ENCODE measurements at regions not wholly inside any gene's neighbourhood (a gene's known extent, or its start where the extent isn't known, plus 50 kb on each side); places are given as distances from the start of the nearest gene placed in this dataset.
"Not testable (repeated sequence)": the region's sequence is repeated elsewhere in the genome, so short reads cannot be mapped to it uniquely, and the experiment has no call there.

GRCh38 chrX:74218895-74219294 is 85.1 kb upstream of the ZCCHC13 start:
- Histone ChIP-seq H3K9me3 (ENCODE audit: control insufficient read depth, insufficient read depth, low read length) (no peaks in the 10 kb centered on the region), H3K9ac (ENCODE audit: low read depth, low read length) (no peak overlapping the region), H3K36me3 (ENCODE audit: insufficient read depth, low read length) (peaks cover 4% of the 10 kb centered on the region), H3K4me1 (ENCODE audit: insufficient read depth, low read length) (no peaks in the 10 kb centered on the region)

GRCh38 chrX:74216421-74216820 is 87.6 kb upstream of the ZCCHC13 start:
- peaks cover 9% of the 10 kb centered on the region for H3K36me3 ChIP-seq (ENCODE audit: insufficient read depth, low read length)
- no peaks in the 10 kb centered on the region for H3K4me1 ChIP-seq (ENCODE audit: insufficient read depth, low read length)
- no peaks in the 10 kb centered on the region; the same call in 1 of the 2 replicates for H3K9me3 ChIP-seq (ENCODE audit: control insufficient read depth, insufficient read depth, low read length)
- no peak overlapping the region for H3K9ac ChIP-seq (ENCODE audit: low read depth, low read length)

- H3K36me3 ChIP-seq (ENCODE audit: insufficient read depth, low read length) = peaks cover 5% of the 10 kb centered on the region
- H3K9me3 ChIP-seq (ENCODE audit: control insufficient read depth, insufficient read depth, low read length) = no peaks in the 10 kb centered on the region; the same call in 1 of the 2 replicates
- H3K4me1 ChIP-seq (ENCODE audit: insufficient read depth, low read length) = no peaks in the 10 kb centered on the region; the same call in 1 of the 2 replicates
- no peak overlapping the region for H3K9ac ChIP-seq (ENCODE audit: low read depth, low read length)
Measured at GRCh38 chrX:74211911-74212310, 92.1 kb upstream of the ZCCHC13 start.

GRCh38 chrX:74207539-74207938 is 96.4 kb upstream of the ZCCHC13 start:
- Histone ChIP-seq H3K9ac (ENCODE audit: low read depth, low read length) (no peak overlapping the region), H3K36me3 (ENCODE audit: insufficient read depth, low read length) (peaks cover 12% of the 10 kb centered on the region; the same call in 1 of the 2 replicates), H3K4me1 (ENCODE audit: insufficient read depth, low read length) (no peaks in the 10 kb centered on the region; the same call in 1 of the 2 replicates), H3K9me3 (ENCODE audit: control insufficient read depth, insufficient read depth, low read length) (no peaks in the 10 kb centered on the region; the same call in 1 of the 2 replicates)

GRCh38 chrX:74195605-74196004 is 108.4 kb upstream of the ZCCHC13 start:
- Histone ChIP-seq H3K9me3 (ENCODE audit: control insufficient read depth, insufficient read depth, low read length) (no peaks in the 10 kb centered on the region), H3K4me1 (ENCODE audit: insufficient read depth, low read length) (no peaks in the 10 kb centered on the region), H3K9ac (ENCODE audit: low read depth, low read length) (no peak overlapping the region), H3K36me3 (ENCODE audit: insufficient read depth, low read length) (no peaks in the 10 kb centered on the region)

GRCh38 chrX:74195120-74195519 is 108.9 kb upstream of the ZCCHC13 start:
- no peaks in the 10 kb centered on the region for H3K9me3 ChIP-seq (ENCODE audit: control insufficient read depth, insufficient read depth, low read length)
- H3K36me3 ChIP-seq (ENCODE audit: insufficient read depth, low read length) = no peaks in the 10 kb centered on the region
- no peaks in the 10 kb centered on the region for H3K4me1 ChIP-seq (ENCODE audit: insufficient read depth, low read length)
- no peak overlapping the region for H3K9ac ChIP-seq (ENCODE audit: low read depth, low read length)

- H3K9ac ChIP-seq (ENCODE audit: low read depth, low read length) = no peak overlapping the region
- H3K36me3 ChIP-seq (ENCODE audit: insufficient read depth, low read length) = no peaks in the 10 kb centered on the region
- no peaks in the 10 kb centered on the region for H3K4me1 ChIP-seq (ENCODE audit: insufficient read depth, low read length)
- H3K9me3 ChIP-seq (ENCODE audit: control insufficient read depth, insufficient read depth, low read length) = no peaks in the 10 kb centered on the region
Measured at GRCh38 chrX:74187211-74187610, 116.8 kb upstream of the ZCCHC13 start.

- peaks cover 16% of the 10 kb centered on the region for H3K4me1 ChIP-seq (ENCODE audit: insufficient read depth, low read length)
- not testable (repeated sequence) for H3K36me3 ChIP-seq (ENCODE audit: insufficient read depth, low read length); H3K9ac ChIP-seq (ENCODE audit: low read depth, low read length); H3K9me3 ChIP-seq (ENCODE audit: control insufficient read depth, insufficient read depth, low read length)
Measured at GRCh38 chrX:74183047-74183446, 120.9 kb upstream of the ZCCHC13 start.

- peaks cover 16% of the 10 kb centered on the region for H3K4me1 ChIP-seq (ENCODE audit: insufficient read depth, low read length)
- not testable (repeated sequence) for H3K9me3 ChIP-seq (ENCODE audit: control insufficient read depth, insufficient read depth, low read length); H3K9ac ChIP-seq (ENCODE audit: low read depth, low read length); H3K36me3 ChIP-seq (ENCODE audit: insufficient read depth, low read length)
Measured at GRCh38 chrX:74181976-74182375, 122.0 kb upstream of the ZCCHC13 start.

GRCh38 chrX:74180716-74181115 is 123.3 kb upstream of the ZCCHC13 start:
- Histone ChIP-seq H3K9me3 (ENCODE audit: control insufficient read depth, insufficient read depth, low read length) (peaks cover 3% of the 10 kb centered on the region; the same call in 1 of the 2 replicates), H3K9ac (ENCODE audit: low read depth, low read length) (no peak overlapping the region), H3K36me3 (ENCODE audit: insufficient read depth, low read length) (no peaks in the 10 kb centered on the region), H3K4me1 (ENCODE audit: insufficient read depth, low read length) (peaks cover 16% of the 10 kb centered on the region)

- Histone ChIP-seq H3K4me1 (ENCODE audit: insufficient read depth, low read length) (peaks cover 16% of the 10 kb centered on the region), H3K36me3 (ENCODE audit: insufficient read depth, low read length) (no peaks in the 10 kb centered on the region), H3K9ac (ENCODE audit: low read depth, low read length) (no peak overlapping the region), H3K9me3 (ENCODE audit: control insufficient read depth, insufficient read depth, low read length) (peaks cover 3% of the 10 kb centered on the region; the same call in 1 of the 2 replicates)
Measured at GRCh38 chrX:74179990-74180389, 124.0 kb upstream of the ZCCHC13 start.

- Histone ChIP-seq H3K9me3 (ENCODE audit: control insufficient read depth, insufficient read depth, low read length) (peaks cover 3% of the 10 kb centered on the region; the same call in 1 of the 2 replicates), H3K36me3 (ENCODE audit: insufficient read depth, low read length) (no peaks in the 10 kb centered on the region), H3K9ac (ENCODE audit: low read depth, low read length) (no peak overlapping the region), H3K4me1 (ENCODE audit: insufficient read depth, low read length) (peaks cover 16% of the 10 kb centered on the region)
Measured at GRCh38 chrX:74179499-74179898, 124.5 kb upstream of the ZCCHC13 start.

GRCh38 chrX:74179071-74179470 is 124.9 kb upstream of the ZCCHC13 start:
- H3K9ac ChIP-seq (ENCODE audit: low read depth, low read length) = no peak overlapping the region
- H3K4me1 ChIP-seq (ENCODE audit: insufficient read depth, low read length) = peaks cover 16% of the 10 kb centered on the region
- H3K9me3 ChIP-seq (ENCODE audit: control insufficient read depth, insufficient read depth, low read length) = peaks cover 3% of the 10 kb centered on the region; the same call in 1 of the 2 replicates
- H3K36me3 ChIP-seq (ENCODE audit: insufficient read depth, low read length) = no peaks in the 10 kb centered on the region

- peak overlapping the region; percentile 32; the same call in 1 of the 2 replicates for H3K9ac ChIP-seq (ENCODE audit: low read depth, low read length)
- H3K9me3 ChIP-seq (ENCODE audit: control insufficient read depth, insufficient read depth, low read length) = peaks cover 3% of the 10 kb centered on the region; the same call in 1 of the 2 replicates
- H3K4me1 ChIP-seq (ENCODE audit: insufficient read depth, low read length) = peaks cover 16% of the 10 kb centered on the region
- H3K36me3 ChIP-seq (ENCODE audit: insufficient read depth, low read length) = no peaks in the 10 kb centered on the region
Measured at GRCh38 chrX:74178536-74178935, 125.4 kb upstream of the ZCCHC13 start.

- Histone ChIP-seq H3K36me3 (ENCODE audit: insufficient read depth, low read length) (no peaks in the 10 kb centered on the region), H3K9ac (ENCODE audit: low read depth, low read length) (no peak overlapping the region), H3K9me3 (ENCODE audit: control insufficient read depth, insufficient read depth, low read length) (peaks cover 15% of the 10 kb centered on the region), H3K4me1 (ENCODE audit: insufficient read depth, low read length) (no peaks in the 10 kb centered on the region)
Measured at GRCh38 chrX:74171465-74171864, 132.5 kb upstream of the ZCCHC13 start.

- no peak overlapping the region for H3K9ac ChIP-seq (ENCODE audit: low read depth, low read length)
- H3K36me3 ChIP-seq (ENCODE audit: insufficient read depth, low read length) = no peaks in the 10 kb centered on the region
- H3K4me1 ChIP-seq (ENCODE audit: insufficient read depth, low read length) = no peaks in the 10 kb centered on the region
- peaks cover 17% of the 10 kb centered on the region for H3K9me3 ChIP-seq (ENCODE audit: control insufficient read depth, insufficient read depth, low read length)
Measured at GRCh38 chrX:74162199-74162598, 141.8 kb upstream of the ZCCHC13 start.

Measured in ES-I3 (cell line).